ENCODE measurements at regions not wholly inside any gene's neighbourhood (a gene's known extent, or its start where the extent isn't known, plus 50 kb on each side); places are given as distances from the start of the nearest gene placed in this dataset.

DNA sequence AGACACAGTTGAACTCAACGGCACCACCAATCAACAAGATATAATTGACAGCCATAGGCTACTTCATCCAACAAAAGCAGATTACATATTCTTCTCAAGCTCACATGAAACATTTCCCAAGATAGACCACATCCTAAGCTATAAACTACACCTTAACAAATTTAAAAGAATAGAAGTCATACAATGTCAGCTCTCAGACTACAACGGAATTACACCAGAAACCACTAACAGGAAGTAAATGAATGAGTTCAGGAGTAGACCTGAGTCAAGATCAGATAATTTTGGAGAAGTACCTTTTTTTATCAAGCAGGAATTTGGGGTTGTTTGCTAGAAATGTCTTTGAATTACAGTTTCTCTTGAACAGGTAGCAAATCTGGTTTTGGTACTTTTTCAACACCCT, 237.8 kb downstream of the TBX18 start:
- H3K4me3 ChIP-seq (ENCODE audit: low read depth, low read length), result no peak overlapping the region
- DNase-seq (ENCODE audit: low read depth), result no peak
- TF ChIP-seq, protein P1, sequence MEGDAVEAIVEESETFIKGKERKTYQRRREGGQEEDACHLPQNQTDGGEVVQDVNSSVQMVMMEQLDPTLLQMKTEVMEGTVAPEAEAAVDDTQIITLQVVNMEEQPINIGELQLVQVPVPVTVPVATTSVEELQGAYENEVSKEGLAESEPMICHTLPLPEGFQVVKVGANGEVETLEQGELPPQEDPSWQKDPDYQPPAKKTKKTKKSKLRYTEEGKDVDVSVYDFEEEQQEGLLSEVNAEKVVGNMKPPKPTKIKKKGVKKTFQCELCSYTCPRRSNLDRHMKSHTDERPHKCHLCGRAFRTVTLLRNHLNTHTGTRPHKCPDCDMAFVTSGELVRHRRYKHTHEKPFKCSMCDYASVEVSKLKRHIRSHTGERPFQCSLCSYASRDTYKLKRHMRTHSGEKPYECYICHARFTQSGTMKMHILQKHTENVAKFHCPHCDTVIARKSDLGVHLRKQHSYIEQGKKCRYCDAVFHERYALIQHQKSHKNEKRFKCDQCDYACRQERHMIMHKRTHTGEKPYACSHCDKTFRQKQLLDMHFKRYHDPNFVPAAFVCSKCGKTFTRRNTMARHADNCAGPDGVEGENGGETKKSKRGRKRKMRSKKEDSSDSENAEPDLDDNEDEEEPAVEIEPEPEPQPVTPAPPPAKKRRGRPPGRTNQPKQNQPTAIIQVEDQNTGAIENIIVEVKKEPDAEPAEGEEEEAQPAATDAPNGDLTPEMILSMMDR (conservative IDR thresholded peaks at IDR 0.05; ENCODE audit: low read depth, low read length), result no peak

- H3K4me3 ChIP-seq (ENCODE audit: low read depth, low read length), result no peak overlapping the region
- DNase-seq (ENCODE audit: low read depth), result no peak
- TF ChIP-seq, protein P1 (conservative IDR thresholded peaks at IDR 0.05; ENCODE audit: low read depth, low read length), result no peak
These were observed 238.5 kb downstream of the TBX18 start for GRCh38 chr6:84525907-84526306.

DNA sequence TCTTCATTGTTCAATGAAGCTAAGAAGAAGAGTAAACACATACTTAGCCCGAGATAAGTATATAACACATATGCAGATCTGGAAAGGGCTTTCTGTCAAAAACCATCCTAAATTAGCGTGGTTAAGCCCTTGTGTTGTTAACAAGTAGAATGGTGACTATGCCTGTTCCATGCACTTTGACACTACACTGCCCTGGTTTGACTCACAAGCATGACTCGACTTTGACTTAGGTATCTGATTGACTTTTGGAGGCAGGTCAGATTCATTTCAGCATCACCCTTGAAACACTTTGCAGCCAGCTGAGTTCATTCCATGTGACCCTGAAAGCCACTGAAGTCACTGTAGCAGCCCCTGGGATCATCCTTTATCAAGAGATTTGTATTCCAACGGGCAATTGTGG, 239.8 kb downstream of the TBX18 start:
- TF ChIP-seq, protein P1 (conservative IDR thresholded peaks at IDR 0.05; ENCODE audit: low read depth, low read length), result no peak
- no peak for DNase-seq (ENCODE audit: low read depth)

GRCh38 chr6:84522135-84522549, 242.3 kb downstream of the TBX18 start:
- peak; percentile 56 for DNase-seq (ENCODE audit: low read depth)
- TF ChIP-seq, protein P1 (conservative IDR thresholded peaks at IDR 0.05; ENCODE audit: low read depth, low read length), result no peak
- H3K4me3 ChIP-seq (ENCODE audit: low read depth, low read length), result no peak overlapping the region

More for the DNA sequence above, 239.8 kb downstream of the TBX18 start:
- no peak overlapping the region for H3K4me3 ChIP-seq (ENCODE audit: low read depth, low read length)

- DNase-seq (ENCODE audit: low read depth), result no peak
- TF ChIP-seq, protein P1 (conservative IDR thresholded peaks at IDR 0.05; ENCODE audit: low read depth, low read length), result no peak
- no peak overlapping the region for H3K4me3 ChIP-seq (ENCODE audit: low read depth, low read length)
These were observed 242.9 kb downstream of the TBX18 start for GRCh38 chr6:84521511-84521910.

DNA sequence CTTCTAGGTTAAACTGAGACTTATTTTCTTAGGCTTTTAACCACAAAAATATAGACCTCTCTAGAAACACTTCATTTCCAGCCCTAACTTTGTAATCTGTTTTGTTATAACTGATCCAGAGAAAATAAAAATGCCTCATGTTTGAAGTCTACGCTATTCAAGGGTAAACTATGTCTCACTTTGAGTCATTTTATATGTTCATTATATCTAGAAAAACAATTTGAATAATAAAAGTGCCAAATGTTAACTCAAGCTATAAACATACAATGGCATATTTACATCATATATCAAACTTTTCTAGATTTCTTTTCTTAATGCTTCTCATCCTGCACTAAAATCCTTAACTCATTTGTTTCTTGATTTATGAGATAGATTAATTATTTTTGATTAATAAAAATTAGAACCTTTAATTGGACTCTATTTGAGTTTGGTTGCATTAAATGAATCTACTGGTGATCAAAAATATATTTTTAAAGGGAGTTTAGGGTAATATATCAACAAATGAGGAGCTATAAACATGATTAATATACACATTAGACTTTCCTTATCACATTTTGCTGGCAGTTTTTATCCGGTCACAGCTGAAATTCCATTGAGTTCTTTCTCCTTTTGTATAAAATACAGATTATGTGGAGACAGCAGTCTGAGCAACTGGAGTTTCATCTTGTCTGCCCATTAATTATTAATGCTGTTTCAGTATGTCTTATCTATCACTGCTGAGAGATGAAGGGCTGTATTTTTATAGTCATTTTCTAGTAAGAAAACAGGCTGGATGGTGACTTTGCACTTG, 246.5 kb downstream of the TBX18 start:
- no peak overlapping the region for H3K4me3 ChIP-seq (ENCODE audit: low read depth, low read length)
- DNase-seq (ENCODE audit: low read depth), result no peak
- TF ChIP-seq, protein P1 (conservative IDR thresholded peaks at IDR 0.05; ENCODE audit: low read depth, low read length), result no peak

GRCh38 chr6:84516154-84516553, 248.2 kb downstream of the TBX18 start:
- TF ChIP-seq, protein P1 (conservative IDR thresholded peaks at IDR 0.05; ENCODE audit: low read depth, low read length), result no peak
- DNase-seq (ENCODE audit: low read depth), result no peak
- H3K4me3 ChIP-seq (ENCODE audit: low read depth, low read length), result no peak overlapping the region
